GM12878 (cell line): ENCODE measurements at regions not wholly inside any gene's neighbourhood (a gene's known extent, or its start where the extent isn't known, plus 50 kb on each side); places are given as distances from the start of the nearest gene placed in this dataset.

Source experiments
- ATAC-seq: fragments of 200-7000 bp; cut with Tn5 transposase; 3 replicates; pipeline ENCODE4 v1.9.1; 2020; ENCODE audit warnings: mild to moderate bottlenecking, moderate library complexity
- BruUV-seq: library from RNA; stranded (reverse); fragments of 400-500 nt; replicated peaks from 2 replicates; lab custom pipeline; 2021; lab: Mats Ljungman, UMichigan
- CTCF ChIA-PET: fragments of 300-600 bp; sonication (Branson Sonifier 250); formaldehyde crosslinking; extraction: SDS; loops from one replicate; lab custom pipeline; 2021; ENCODE audit warnings: inconsistent platforms; lab: Yijun Ruan, JAX
- POLR2A ChIA-PET: fragments of 350-600 bp; formaldehyde crosslinking; extraction: SDS; loops from one replicate; lab custom pipeline; 2021; ENCODE audit warnings: inconsistent platforms; lab: Charles Lee
- RAD21 ChIA-PET: fragments of 300-600 bp; sonication (Branson Sonifier 250); formaldehyde crosslinking; loops from one replicate; lab custom pipeline; 2023; ENCODE audit warnings: antibody characterized with exemption; ENCODE audit not compliant: unreplicated experiment; lab: Charles Lee
- SMC1A ChIA-PET: fragments of 300-600 bp; sonication (Branson Sonifier 250); formaldehyde crosslinking; loops from one replicate; lab custom pipeline; 2023; ENCODE audit not compliant: unreplicated experiment, uncharacterized antibody; lab: Charles Lee
- DNase-seq: peaks from one replicate; pipeline ENCODE4 v3.0.0-alpha.2; 2011; ENCODE audit warnings: low read depth, low spot score
- FAIRE-seq: peaks from 3 replicates; lab custom pipeline; 2011; peaks lifted over from hg19 to GRCh38; lab: Jason Lieb, UNC
- H2AFZ ChIP-seq: 2 replicates; pipeline ENCODE4 v1.6.0; 2011; ENCODE audit warnings: low read depth, low read length, control low read depth; ENCODE audit not compliant: control insufficient read depth
- H3K27ac ChIP-seq: 2 replicates; pipeline ENCODE4 v1.5.1; 2011; ENCODE audit warnings: control low read depth; ENCODE audit not compliant: control insufficient read depth, insufficient read depth
- H3K27me3 ChIP-seq, 2 experiments: replicated peaks in 1 of 2; 2 replicates each; pipeline versions ENCODE4 v1.6.0 to v1.6.1; 2011; ENCODE audit warnings: low read length in 1 of 2; ENCODE audit not compliant: control insufficient read depth in 2 of 2, insufficient read depth in 2 of 2
- H3K36me3 ChIP-seq, 2 experiments: 2 replicates each; pipeline ENCODE4 v1.5.1; 2011; ENCODE audit warnings: low read length in 1 of 2; ENCODE audit not compliant: control insufficient read depth in 2 of 2, insufficient read depth in 2 of 2
- H3K4me1 ChIP-seq: 2 replicates; pipeline ENCODE4 v1.6.1; 2011; ENCODE audit warnings: mild to moderate bottlenecking, low read length, moderate library complexity, mixed read lengths; ENCODE audit not compliant: control insufficient read depth, insufficient read depth
- H3K4me2 ChIP-seq: 2 replicates; pipeline ENCODE4 v1.6.0; 2011; ENCODE audit warnings: control low read depth; ENCODE audit not compliant: control insufficient read depth, insufficient read depth
- H3K4me3 ChIP-seq: fragments of 200-600 bp; sonication (generic); 2 replicates; pipeline ENCODE4 v1.5.1; 2016
- H3K79me2 ChIP-seq: 2 replicates; pipeline ENCODE4 v1.6.0; 2011; ENCODE audit warnings: low read length; ENCODE audit not compliant: control insufficient read depth, insufficient read depth
- H3K9ac ChIP-seq: 2 replicates; pipeline ENCODE4 v1.8.0; 2011; ENCODE audit warnings: low read length, control low read depth, mixed read lengths; ENCODE audit not compliant: control insufficient read depth, insufficient read depth
- H3K9me3 ChIP-seq: replicated peaks from 3 replicates; pipeline ENCODE4 v1.5.1; 2011; ENCODE audit warnings: mild to moderate bottlenecking, low read length; ENCODE audit not compliant: control insufficient read depth, insufficient read depth
- H4K20me1 ChIP-seq: 2 replicates; pipeline ENCODE4 v1.6.0; 2011; ENCODE audit not compliant: control insufficient read depth, insufficient read depth
- ATF7 ChIP-seq: fragments of 450-650 bp; IDR thresholded peaks from 2 replicates; pipeline ENCODE4 v1.6.1; 2016; ENCODE audit warnings: low read depth, mild to moderate bottlenecking
- EP300 ChIP-seq, 2 experiments: fragments of 150-350 bp in 1 of 2; IDR thresholded peaks; 2 replicates each; pipeline ENCODE4 v1.6.1; 2011 to 2012; ENCODE audit warnings: low read depth in 2 of 2, low read length in 2 of 2, borderline replicate concordance in 1 of 2, improper control_type of control experiment in 1 of 2, inconsistent platforms in 1 of 2; ENCODE audit not compliant: control insufficient read depth in 1 of 2
- HDAC2 ChIP-seq: fragments of 200-600 bp; sonication (generic); IDR thresholded peaks from 2 replicates; pipeline ENCODE4 v1.6.1; 2017
- IKZF1 ChIP-seq: fragments of 450-650 bp; conservative IDR thresholded peaks from 2 replicates; pipeline ENCODE4 v1.6.1; 2017; ENCODE audit warnings: antibody characterized with exemption, mild to moderate bottlenecking
- LARP7 ChIP-seq: fragments of 450-650 bp; IDR thresholded peaks from 2 replicates; pipeline ENCODE4 v1.6.1; 2017; ENCODE audit warnings: mild to moderate bottlenecking
- MEF2A ChIP-seq: IDR thresholded peaks from 2 replicates; pipeline ENCODE4 v1.6.1; 2011; ENCODE audit warnings: low read depth, mild to moderate bottlenecking, low read length, moderate library complexity; ENCODE audit not compliant: insufficient read depth
- MXI1 ChIP-seq: fragments of 150-350 bp; IDR thresholded peaks from 2 replicates; pipeline ENCODE4 v1.6.1; 2011; ENCODE audit warnings: low read depth, mild to moderate bottlenecking, inconsistent platforms, low read length, improper control_type of control experiment
- PML ChIP-seq: IDR thresholded peaks from 2 replicates; pipeline ENCODE4 v1.6.1; 2012; ENCODE audit warnings: low read length, inconsistent platforms
- SMAD5 ChIP-seq: IDR thresholded peaks from 2 replicates; pipeline ENCODE4 v1.6.1; 2016; ENCODE audit warnings: antibody characterized with exemption, low read depth
- SPI1 ChIP-seq: IDR thresholded peaks from 2 replicates; pipeline ENCODE4 v1.6.1; 2011; ENCODE audit warnings: low read depth, mild to moderate bottlenecking, low read length, moderate library complexity, borderline replicate concordance; ENCODE audit not compliant: insufficient read depth
- YY1 ChIP-seq: IDR thresholded peaks from 2 replicates; pipeline ENCODE4 v1.6.1; 2011; ENCODE audit warnings: low read depth, mild to moderate bottlenecking, low read length
- WGBS: methylation state at CpG from one replicate; pipeline ENCODE4 v1.1.6; 2016; ENCODE audit warnings: low lambda C conversion rate; ENCODE audit not compliant: insufficient replicate concordance, insufficient coverage; ENCODE audit errors: missing lambda C conversion rate; 5-methylcytosine and 5-hydroxymethylcytosine counted together
- in situ Hi-C: fragments of 300-500 bp; cut with MboI; formaldehyde crosslinking; loops from 9 replicates; pipeline ENCODE4 v1.14.3; 2018; ENCODE audit warnings: mixed read lengths
- intact Hi-C: fragments of 100-400 bp; cut with micrococcal nuclease; formaldehyde crosslinking; loops from one replicate; pipeline ENCODE4 v1.14.2; 2022; ENCODE audit not compliant: unreplicated experiment
- TF ChIP-seq, protein P1 (sequence below): fragments of 450-650 bp; IDR thresholded peaks from 2 replicates; pipeline ENCODE4 v1.6.1; 2014; ENCODE audit warnings: mild to moderate bottlenecking

DNA sequence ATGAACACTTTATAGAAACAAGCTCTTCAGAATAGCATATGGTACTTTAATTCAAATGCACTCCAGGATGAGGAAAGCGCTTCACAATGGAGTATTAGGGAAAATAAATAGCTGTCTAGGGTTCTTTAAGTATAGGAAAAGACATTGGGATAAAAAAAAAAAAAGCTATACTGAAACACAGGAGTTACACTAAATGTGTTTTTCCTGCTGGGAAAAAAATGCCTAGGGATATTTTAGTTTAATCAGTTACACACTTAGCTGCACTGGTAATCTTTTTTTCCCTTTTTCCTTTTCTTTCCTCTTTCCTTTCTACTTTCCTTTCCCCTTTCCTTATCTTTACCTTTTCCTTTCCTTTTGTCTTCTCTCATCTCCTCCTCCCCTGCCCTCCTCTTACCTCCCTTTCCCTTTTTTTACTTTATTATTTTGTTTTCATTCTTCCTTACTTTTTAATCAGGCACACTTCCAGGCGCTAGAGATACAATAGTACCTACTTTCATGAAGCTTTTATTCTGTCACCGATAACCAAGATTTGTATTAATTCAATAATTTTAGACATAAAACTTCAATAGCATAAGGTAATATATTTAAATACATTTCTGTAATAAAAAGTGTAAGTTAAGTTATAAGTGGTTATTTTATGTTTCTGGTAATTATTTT, 758.7 kb downstream of the CDH18 start:
- no TSS peak for BruUV-seq
- H3K36me3 ChIP-seq: no peaks in the 10 kb centered on the region
- ATAC-seq (no peak), FAIRE-seq (no peak), DNase-seq (no peak)
- intact Hi-C loops: no loop called here
- H3K4me2 ChIP-seq: no peak overlapping the region
- H2AFZ ChIP-seq: no peak overlapping the region
- H3K4me1 ChIP-seq: no peaks in the 10 kb centered on the region
- H3K4me3 ChIP-seq: no peak overlapping the region
- H3K27ac ChIP-seq: no peak overlapping the region
- no peak for TF ChIP-seq MXI1
- TF ChIP-seq MEF2A: no peak
- no peak for TF ChIP-seq HDAC2
- TF ChIP-seq LARP7: no peak
- TF ChIP-seq SMAD5: no peak
- no peak for TF ChIP-seq IKZF1
- TF ChIP-seq, protein P1, sequence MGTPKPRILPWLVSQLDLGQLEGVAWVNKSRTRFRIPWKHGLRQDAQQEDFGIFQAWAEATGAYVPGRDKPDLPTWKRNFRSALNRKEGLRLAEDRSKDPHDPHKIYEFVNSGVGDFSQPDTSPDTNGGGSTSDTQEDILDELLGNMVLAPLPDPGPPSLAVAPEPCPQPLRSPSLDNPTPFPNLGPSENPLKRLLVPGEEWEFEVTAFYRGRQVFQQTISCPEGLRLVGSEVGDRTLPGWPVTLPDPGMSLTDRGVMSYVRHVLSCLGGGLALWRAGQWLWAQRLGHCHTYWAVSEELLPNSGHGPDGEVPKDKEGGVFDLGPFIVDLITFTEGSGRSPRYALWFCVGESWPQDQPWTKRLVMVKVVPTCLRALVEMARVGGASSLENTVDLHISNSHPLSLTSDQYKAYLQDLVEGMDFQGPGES: no peak
- no peak for TF ChIP-seq EP300 (IDR thresholded peaks at IDR 0.05; ENCODE audit: borderline replicate concordance in 1 of 2, control insufficient read depth in 1 of 2, low read depth in 2 of 2, low read length in 2 of 2)
- no peak for TF ChIP-seq YY1
- TF ChIP-seq PML: no peak
- no peak for TF ChIP-seq ATF7
- TF ChIP-seq SPI1: no peak
- CTCF ChIA-PET: interaction anchor here (0.7 kb wide), 1 partner anchor 54 kb away, joined by 3 read pairs; no protein-coding TSS in a partner anchor
- in situ Hi-C loops: no loop called here
- POLR2A ChIA-PET: no interaction called here
- H4K20me1 ChIP-seq: no peaks in the 10 kb centered on the region
- H3K79me2 ChIP-seq: no peaks in the 10 kb centered on the region
- H3K27me3 ChIP-seq: no peaks in the 10 kb centered on the region
- RAD21 ChIA-PET: no interaction called here
- H3K9me3 ChIP-seq: no peaks in the 10 kb centered on the region
- H3K9ac ChIP-seq: no peak overlapping the region
- SMC1A ChIA-PET: no interaction called here
- WGBS: 41% methylated on average over 3 of the region's 3 CpGs
